NCI-H446 treated with DMSO at 0.1 percent for 48 hours (cell line): ENCODE measurements at regions not wholly inside any gene's neighbourhood (a gene's known extent, or its start where the extent isn't known, plus 50 kb on each side); places are given as distances from the start of the nearest gene placed in this dataset.
A peak's percentile ranks its signal among the peaks of the same experiment; 100 is the strongest.

Experiments used
- DNase-seq: peaks from one replicate; lab custom pipeline; 2025; lab: John Stamatoyannopoulos, UW

GRCh38 chr1:209222826-209223225 lies 360.7 kb upstream of the CAMK1G start:
- no peak for DNase-seq

GRCh38 chr1:209223791-209224190 lies 359.7 kb upstream of the CAMK1G start:
- no peak for DNase-seq

- no peak for DNase-seq
Measured at GRCh38 chr1:209224886-209225285, 358.6 kb upstream of the CAMK1G start.

GRCh38 chr1:209227171-209227570 lies 356.3 kb upstream of the CAMK1G start:
- no peak for DNase-seq

GRCh38 chr1:209227941-209228340 lies 355.6 kb upstream of the CAMK1G start:
- no peak for DNase-seq

- DNase-seq: no peak
Measured at GRCh38 chr1:209229494-209230061, 353.9 kb upstream of the CAMK1G start.

- DNase-seq: no peak
Measured at GRCh38 chr1:209230314-209230713, 353.2 kb upstream of the CAMK1G start.

GRCh38 chr1:209231476-209232156 lies 351.9 kb upstream of the CAMK1G start:
- no peak for DNase-seq

- no peak for DNase-seq
Measured at GRCh38 chr1:209232197-209232596, 351.3 kb upstream of the CAMK1G start.

GRCh38 chr1:209232759-209233158 lies 350.8 kb upstream of the CAMK1G start:
- no peak for DNase-seq

- no peak for DNase-seq
Measured at GRCh38 chr1:209235166-209235565, 348.3 kb upstream of the CAMK1G start.

GRCh38 chr1:209238356-209238755 lies 345.2 kb upstream of the CAMK1G start:
- no peak for DNase-seq

GRCh38 chr1:209240351-209240750 lies 343.2 kb upstream of the CAMK1G start:
- DNase-seq: no peak

- DNase-seq: no peak
Measured at GRCh38 chr1:209241487-209241886, 342.0 kb upstream of the CAMK1G start.

- peak; percentile 69 for DNase-seq
Measured at GRCh38 chr1:209248649-209249279, 334.8 kb upstream of the CAMK1G start.

GRCh38 chr1:209249280-209249670 lies 334.2 kb upstream of the CAMK1G start:
- DNase-seq: peak; percentile 63

GRCh38 chr1:209249785-209250440 lies 333.6 kb upstream of the CAMK1G start:
- DNase-seq: peak; percentile 90

- peak; percentile 99 for DNase-seq
Measured at GRCh38 chr1:209250861-209251636, 332.5 kb upstream of the CAMK1G start.

- DNase-seq: peak; percentile 92
Measured at GRCh38 chr1:209256766-209257350, 326.7 kb upstream of the CAMK1G start.

GRCh38 chr1:209257454-209257853 lies 326.1 kb upstream of the CAMK1G start:
- no peak for DNase-seq

GRCh38 chr1:209260136-209260535 lies 323.4 kb upstream of the CAMK1G start:
- DNase-seq: no peak

GRCh38 chr1:209262631-209263030 lies 320.9 kb upstream of the CAMK1G start:
- no peak for DNase-seq
